GM21390 (cell line): ENCODE measurements at regions not wholly inside any gene's neighbourhood (a gene's known extent, or its start where the extent isn't known, plus 50 kb on each side); places are given as distances from the start of the nearest gene placed in this dataset.

Experiments
- ATAC-seq: cut with Tn5 transposase; IDR thresholded peaks from one replicate; pipeline ENCODE4 v1.9.1; 2021; ENCODE audit not compliant: unreplicated experiment

GRCh38 chr4:128573781-128574508, 235.6 kb upstream of the JADE1 start:
- no peak for ATAC-seq

- ATAC-seq, result no peak
Observed at GRCh38 chr4:128572778-128573241, 236.7 kb upstream of the JADE1 start.

GRCh38 chr4:128571747-128572146, 237.8 kb upstream of the JADE1 start:
- ATAC-seq, result no peak

GRCh38 chr4:128570387-128570975, 239.0 kb upstream of the JADE1 start:
- ATAC-seq, result no peak

- ATAC-seq, result no peak
Observed at GRCh38 chr4:128566693-128567092, 242.8 kb upstream of the JADE1 start.

- ATAC-seq, result no peak
Observed at GRCh38 chr4:128565565-128566186, 243.8 kb upstream of the JADE1 start.

GRCh38 chr4:128565054-128565453, 244.4 kb upstream of the JADE1 start:
- no peak for ATAC-seq

- no peak for ATAC-seq
Observed at GRCh38 chr4:128564081-128564630, 245.3 kb upstream of the JADE1 start.

- no peak for ATAC-seq
Observed at GRCh38 chr4:128560754-128561495, 248.6 kb upstream of the JADE1 start.

- ATAC-seq, result no peak
Observed at GRCh38 chr4:128558896-128559679, 250.4 kb upstream of the JADE1 start.

GRCh38 chr4:128556756-128557155, 252.7 kb upstream of the JADE1 start:
- no peak for ATAC-seq

- no peak for ATAC-seq
Observed at GRCh38 chr4:128553686-128554515, 255.6 kb upstream of the JADE1 start.

GRCh38 chr4:128552586-128552907, 257.0 kb upstream of the JADE1 start:
- no peak for ATAC-seq

GRCh38 chr4:128551280-128551679, 258.2 kb upstream of the JADE1 start:
- ATAC-seq, result no peak

- peak; percentile 38 for ATAC-seq
Observed at GRCh38 chr4:128550060-128550459, 259.4 kb upstream of the JADE1 start.

GRCh38 chr4:128549636-128550035, 259.9 kb upstream of the JADE1 start:
- no peak for ATAC-seq

GRCh38 chr4:128548381-128548780, 260.8 kb upstream of the PGRMC2 start:
- no peak for ATAC-seq

GRCh38 chr4:128544272-128544671, 256.7 kb upstream of the PGRMC2 start:
- no peak for ATAC-seq

GRCh38 chr4:128543696-128544095, 256.1 kb upstream of the PGRMC2 start:
- no peak for ATAC-seq

GRCh38 chr4:128542047-128542446, 254.4 kb upstream of the PGRMC2 start:
- ATAC-seq, result no peak
